HCEC 1CT (cell line): ENCODE measurements at regions not wholly inside any gene's neighbourhood (a gene's known extent, or its start where the extent isn't known, plus 50 kb on each side); places are given as distances from the start of the nearest gene placed in this dataset.
"Not testable (repeated sequence)": the region's sequence is repeated elsewhere in the genome, so short reads cannot be mapped to it uniquely, and the experiment has no call there.

Experiments used
- DNase-seq: peaks from one replicate; pipeline ENCODE4 v3.0.0-alpha.2; 2017

DNA sequence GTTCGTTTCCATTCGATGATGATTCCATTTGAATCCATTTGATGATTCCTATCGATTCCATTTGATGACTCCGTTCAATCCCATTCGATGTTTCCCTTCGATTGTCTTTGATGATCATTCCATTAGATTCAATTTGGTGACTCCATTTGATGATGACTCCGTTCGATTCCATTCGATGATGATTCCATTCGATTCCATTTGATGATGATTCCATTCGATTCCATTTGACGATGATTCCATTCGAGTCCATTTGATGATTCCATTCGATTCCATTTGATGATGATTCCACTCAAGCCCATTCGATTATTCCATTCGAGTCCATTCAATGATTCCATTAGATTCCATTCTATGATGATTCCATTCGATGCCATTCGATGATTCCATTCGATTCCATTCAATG lies 2730.6 kb downstream of the RPIA start:
- DNase-seq, result not testable (repeated sequence)

DNA sequence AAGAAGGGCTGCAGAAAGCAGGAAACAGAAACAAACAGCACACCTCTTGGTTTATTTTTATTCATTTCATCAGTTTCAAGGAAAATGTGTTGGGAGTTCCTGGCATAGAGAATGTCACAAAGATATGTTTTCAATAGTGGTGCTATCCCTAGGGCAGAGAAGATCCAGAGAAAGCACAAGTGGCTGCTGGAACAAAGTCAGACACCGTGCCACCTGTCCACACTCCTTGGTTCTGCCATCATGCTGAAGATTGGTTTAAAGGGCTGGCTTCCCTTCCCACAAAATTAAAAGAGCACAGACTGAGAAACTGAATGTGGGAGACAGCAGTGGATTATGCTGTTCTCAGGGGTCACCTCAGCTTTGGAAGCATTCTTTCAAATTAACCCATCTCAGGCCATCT lies 2735.7 kb downstream of the RPIA start:
- DNase-seq, result not testable (repeated sequence)

DNA sequence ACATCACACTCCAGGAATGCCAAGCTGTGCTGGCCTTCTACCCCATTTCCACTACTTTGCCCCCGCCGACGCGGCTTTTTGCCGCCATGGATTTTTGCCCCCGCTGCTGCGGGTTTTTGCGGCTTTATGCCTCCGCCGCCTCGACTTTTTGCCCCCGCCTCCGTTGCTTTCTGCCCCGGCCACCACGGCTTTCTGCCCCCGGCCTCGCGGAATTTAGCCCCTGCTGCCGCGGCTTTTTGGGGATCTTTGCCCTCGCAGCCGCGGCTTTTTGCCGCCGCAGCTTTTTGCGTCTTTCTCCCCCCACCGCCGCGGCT lies 2750.4 kb downstream of the RPIA start:
- not testable (repeated sequence) for DNase-seq

DNA sequence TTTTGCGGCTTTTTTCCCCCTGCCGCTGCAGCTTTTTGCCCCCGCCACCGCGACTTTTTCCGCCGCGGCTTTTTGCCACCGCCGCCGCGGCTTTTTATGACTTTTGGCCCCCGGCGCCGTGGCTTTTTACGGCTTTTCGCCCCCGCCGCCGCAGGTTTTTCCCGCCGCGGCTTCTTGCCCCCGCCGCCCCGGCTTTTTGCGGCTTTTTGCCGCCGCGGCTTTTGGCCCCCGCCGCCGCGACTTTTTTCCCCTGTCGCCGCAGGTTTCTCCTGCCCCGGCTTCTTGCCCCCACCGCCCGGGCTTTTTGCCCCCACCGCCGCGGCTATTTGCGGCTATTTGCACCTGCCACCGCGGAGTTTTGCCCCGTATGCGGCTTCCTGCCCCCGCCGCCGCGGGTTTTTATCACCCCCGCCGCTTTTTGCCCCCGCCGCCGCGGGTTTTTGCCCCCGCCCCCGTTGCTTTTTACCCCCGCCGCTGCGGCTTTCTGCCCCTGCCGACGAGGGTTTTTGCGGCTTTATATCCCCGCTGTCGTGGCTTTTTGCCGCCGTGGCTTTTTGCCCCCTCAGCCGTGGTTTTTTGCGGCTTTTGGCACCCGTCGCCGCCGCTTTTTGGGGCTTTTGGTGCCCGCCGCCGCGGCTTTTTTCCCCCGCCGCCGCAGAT lies 2750.9 kb downstream of the RPIA start:
- DNase-seq, result no peak

DNA sequence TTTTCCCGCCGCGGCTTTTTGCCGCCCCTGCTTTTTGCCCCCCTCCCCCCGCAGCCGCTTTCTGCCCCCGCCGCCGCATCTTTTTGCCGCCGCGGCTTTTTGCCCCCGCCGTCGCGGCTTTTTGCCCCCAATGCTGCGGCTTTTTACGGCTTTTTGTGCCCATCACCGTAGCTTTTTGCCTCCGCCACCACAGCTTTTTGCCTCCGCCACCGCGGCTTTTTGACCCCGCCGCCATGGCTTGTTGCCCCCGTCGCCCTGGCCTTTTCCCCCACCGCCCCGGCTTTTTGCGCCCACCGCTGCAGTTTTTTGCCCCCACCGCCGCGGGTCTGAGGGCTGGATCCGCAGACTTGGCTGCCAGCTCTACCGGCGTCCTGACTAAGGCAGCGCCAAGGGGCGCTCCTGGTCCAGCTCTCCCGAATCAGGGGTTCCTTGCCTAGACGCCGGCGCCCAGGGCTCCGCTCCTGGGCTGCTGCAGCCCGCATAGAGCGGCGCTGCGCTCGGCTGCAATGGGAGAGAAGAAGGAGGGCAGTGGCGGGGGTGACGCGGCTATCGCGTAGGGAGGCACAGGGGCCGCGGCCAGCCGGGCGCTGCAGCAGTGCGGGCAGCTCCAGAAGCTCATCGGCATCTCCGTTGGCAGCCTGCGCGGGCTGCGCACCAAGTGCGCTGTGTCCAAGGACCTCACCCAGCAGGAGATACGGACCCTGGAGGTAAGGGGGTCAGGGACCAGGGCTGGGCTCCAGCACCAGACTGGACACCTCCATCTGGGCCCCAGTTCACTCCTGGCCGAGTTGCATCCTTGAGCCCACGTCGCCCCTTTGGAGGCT lies 2751.6 kb downstream of the RPIA start:
- not testable (repeated sequence) for DNase-seq

DNA sequence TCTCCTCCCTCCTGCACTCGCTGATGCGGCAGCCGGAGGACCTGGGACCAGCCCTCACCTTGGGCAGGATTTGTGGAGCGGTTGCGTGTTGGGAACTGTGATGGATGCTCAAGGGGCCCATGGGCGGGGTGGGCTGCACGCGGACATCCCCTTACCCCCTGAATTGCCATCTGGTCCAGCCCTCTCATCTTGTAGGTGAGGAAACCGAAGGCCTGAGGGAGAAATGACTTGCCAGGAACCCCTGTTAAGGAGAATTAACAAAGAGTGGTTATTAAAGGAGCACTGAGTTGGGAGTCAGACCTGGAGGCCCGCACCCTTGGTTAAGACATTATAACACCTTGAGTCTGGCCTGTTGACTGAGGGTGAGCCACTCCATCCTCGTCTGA lies 2752.2 kb downstream of the RPIA start:
- not testable (repeated sequence) for DNase-seq

DNA sequence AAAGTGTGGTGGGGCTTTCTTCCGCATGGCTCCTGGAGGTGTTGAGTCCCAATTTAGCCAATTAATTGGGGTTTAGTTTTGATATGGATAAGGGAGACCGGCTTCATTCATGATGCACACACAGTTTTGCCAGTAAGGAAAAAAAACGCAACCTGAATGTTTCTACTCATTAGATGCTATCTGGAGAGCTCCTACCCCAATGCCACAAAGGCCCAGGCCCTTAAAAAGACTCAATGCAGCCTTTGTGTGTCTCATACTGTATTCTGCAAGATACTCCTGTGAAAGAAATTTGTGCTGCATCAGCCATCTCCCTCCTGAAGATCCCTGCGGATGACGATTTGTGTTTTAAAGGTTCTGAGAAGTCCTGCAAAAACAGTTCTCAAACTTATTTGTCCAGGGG lies 2754.2 kb downstream of the RPIA start:
- DNase-seq, result not testable (repeated sequence)

DNA sequence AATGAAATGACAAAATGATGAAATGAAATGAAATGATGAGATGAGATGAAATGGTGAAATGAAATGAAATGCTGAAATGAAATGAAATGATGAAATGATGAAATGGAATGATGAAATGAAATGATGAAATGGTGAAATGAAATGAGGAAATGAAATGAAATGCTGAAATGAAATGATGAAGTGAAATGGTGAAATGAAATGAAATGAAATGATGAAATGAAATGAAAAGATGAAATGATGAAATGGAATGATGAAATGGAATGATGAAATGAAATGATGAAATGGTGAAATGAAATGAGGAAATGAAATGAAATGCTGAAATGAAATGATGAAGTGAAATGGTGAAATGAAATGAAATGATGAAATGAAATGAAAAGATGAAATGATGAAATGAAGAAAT lies 2755.0 kb downstream of the RPIA start:
- not testable (repeated sequence) for DNase-seq

DNA sequence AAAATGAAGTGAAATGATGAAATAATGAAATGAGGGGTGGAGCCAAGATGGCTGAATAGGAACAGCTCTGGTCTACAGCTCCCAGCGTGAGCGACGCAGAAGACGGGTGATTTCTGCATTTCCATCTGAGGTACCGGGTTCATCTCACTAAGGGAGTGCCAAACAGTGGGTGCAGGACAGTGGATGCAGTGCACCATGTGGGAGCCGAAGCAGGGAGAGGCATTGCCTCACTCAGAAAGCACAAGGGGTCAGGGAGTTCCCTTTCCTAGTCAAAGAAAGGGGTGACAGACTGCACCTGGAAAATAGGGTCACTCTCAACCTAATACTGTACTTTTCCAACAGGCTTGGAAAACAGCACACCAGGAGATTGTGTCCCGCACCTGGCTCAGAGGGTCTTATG lies 2755.4 kb downstream of the RPIA start:
- not testable (repeated sequence) for DNase-seq

DNA sequence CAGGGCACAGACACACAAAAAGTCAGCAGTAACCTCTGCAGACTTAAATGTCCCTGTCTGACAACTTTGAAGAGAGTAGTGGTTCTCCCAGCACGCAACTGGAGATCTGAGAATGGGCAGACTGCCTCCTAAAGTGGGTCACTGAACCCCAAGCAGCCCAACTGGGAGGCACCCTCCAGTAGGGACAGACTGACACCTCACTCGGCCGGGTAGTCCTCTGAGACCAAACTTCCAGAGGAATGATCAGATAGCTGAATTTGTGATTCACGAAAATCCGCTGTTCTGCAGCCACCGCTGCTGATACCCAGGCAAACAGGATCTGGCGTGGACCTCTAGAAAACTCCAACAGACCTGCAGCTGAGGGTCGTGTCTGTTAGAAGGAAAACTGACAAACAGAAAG lies 2756.0 kb downstream of the RPIA start:
- not testable (repeated sequence) for DNase-seq

DNA sequence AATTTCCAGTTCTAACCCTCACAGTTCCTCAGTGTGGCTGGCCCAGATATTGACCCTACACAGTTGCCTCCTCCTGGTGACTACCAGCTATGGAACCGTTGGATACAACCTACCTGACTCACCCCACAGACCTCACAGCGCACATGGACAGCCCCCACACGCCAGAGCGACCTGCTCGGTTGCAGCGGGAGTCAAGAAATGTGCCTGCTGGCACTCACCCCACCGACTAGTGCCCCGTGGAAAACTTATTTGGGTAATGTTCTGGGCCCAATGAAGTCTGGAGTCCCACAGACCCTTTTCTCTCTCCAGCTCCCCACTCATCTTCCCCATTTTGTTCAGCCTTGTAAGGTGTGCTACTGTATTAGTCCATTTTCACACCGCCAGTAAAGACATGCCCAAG lies 2770.8 kb downstream of the RPIA start:
- DNase-seq, result not testable (repeated sequence)

DNA sequence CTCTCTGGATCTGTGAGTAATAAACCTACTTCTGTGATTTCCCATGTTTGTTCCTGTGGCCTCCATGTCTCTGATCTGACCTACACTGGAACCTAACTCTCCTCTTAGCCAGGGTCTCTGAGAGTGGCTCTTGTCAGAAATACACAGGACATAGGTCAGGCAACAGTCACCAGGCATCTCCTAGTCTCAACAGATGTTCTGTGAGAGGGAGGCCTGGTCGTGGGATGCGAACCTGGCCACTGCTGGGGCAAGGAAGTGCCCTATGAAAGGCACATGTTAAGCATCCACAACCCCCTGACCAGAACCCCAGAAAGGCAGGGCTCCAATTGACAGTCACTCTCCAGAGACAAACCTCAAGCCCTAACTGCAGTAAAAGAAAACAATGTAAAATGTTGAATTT lies 2771.5 kb downstream of the RPIA start:
- not testable (repeated sequence) for DNase-seq

DNA sequence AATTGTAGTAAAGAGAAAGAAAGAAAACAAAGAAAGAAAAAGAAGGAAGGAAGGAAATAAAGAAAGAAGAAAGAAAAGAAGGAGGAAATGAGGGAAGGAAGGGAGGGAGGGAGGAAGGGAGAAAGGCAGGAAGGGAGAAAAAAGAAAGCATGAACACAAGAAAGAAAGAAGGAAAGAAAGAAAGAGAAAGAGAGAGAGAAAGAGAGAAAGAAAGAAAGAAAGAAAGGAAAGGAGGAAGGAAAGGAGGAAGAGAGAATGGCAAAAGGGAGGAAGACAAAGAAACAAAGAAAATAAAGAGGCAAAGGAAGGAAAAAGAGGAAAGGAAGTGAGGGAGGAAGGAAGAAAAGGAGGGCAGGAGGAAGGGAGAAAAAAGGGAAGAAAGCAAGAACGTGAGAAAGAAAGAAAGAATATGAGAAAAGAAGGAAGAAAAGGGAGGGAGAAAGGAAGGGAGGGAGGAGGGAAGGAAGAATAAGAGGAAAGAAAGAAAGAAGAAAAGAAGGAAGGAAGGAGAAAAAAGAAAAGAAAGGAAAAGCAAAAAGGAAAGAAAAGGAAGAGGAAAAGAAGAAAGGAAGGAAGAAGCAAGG lies 2775.4 kb downstream of the RPIA start:
- DNase-seq, result not testable (repeated sequence)

DNA sequence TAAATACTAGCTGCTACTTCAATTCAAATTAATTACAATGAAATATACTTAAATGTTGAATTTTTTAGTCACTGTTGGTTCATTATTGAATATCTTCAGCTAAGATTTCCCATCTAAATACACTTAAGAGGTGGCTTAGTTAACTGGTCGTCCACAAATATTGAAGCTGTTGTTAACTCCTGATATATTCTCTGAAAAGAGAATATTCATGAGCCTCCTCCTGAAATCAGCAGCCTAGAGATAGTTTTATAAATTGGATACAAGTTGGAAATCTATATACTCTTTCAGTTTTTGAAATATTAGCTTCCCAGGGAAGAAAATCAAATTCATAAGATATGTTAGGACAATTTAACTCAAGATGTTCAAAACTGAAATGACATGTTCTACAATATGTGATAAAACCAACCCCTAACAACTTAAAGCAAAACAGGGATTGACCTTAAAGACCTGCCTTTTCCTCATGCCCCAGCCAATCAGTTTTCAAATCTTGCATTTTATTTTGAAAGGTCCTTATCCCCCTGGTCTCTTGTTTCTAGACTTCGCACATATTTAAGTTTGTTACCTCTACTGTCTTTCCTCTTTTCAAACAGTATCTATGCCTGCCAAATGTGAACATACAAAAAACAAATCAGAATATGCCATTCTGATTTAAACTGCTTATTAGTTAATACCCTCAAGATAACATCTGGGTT lies 2784.9 kb downstream of the RPIA start:
- DNase-seq, result not testable (repeated sequence)

DNA sequence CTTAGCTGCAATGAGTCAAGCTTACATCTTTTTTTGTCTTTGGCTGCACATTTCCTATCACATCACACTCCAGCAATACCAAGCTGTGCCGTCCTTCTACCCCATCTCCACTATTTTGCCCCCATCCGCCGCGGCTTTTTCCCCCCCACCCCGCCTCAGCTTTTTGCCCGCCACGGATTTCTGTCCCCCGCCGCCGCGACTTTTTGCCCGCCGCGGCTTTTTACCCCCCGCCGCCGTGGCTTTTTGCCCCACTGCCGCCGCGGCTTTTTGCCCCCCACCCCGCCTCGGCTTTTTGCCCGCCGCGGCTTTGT lies 2785.4 kb downstream of the RPIA start:
- DNase-seq, result not testable (repeated sequence)

DNA sequence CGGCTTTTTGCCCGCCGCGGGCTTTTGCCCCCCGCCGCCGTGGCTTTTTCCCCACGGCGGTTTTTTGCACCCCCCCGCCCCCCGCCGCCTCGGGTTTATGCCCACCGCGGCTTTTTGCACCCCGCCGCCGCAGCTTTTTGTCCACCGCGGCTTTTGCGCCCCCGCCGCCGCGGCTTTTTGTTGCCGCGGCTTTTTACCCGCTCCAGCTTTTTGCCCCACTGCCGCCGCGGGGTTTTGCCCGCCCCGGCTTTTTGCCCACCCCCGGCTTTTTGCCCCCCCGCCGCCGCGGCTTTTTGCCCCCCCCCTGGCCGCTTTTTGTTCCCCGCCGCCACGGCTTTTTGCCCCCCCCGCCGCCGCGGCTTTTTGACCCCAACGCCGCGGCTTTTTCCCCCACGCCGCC lies 2785.8 kb downstream of the RPIA start:
- not testable (repeated sequence) for DNase-seq

DNA sequence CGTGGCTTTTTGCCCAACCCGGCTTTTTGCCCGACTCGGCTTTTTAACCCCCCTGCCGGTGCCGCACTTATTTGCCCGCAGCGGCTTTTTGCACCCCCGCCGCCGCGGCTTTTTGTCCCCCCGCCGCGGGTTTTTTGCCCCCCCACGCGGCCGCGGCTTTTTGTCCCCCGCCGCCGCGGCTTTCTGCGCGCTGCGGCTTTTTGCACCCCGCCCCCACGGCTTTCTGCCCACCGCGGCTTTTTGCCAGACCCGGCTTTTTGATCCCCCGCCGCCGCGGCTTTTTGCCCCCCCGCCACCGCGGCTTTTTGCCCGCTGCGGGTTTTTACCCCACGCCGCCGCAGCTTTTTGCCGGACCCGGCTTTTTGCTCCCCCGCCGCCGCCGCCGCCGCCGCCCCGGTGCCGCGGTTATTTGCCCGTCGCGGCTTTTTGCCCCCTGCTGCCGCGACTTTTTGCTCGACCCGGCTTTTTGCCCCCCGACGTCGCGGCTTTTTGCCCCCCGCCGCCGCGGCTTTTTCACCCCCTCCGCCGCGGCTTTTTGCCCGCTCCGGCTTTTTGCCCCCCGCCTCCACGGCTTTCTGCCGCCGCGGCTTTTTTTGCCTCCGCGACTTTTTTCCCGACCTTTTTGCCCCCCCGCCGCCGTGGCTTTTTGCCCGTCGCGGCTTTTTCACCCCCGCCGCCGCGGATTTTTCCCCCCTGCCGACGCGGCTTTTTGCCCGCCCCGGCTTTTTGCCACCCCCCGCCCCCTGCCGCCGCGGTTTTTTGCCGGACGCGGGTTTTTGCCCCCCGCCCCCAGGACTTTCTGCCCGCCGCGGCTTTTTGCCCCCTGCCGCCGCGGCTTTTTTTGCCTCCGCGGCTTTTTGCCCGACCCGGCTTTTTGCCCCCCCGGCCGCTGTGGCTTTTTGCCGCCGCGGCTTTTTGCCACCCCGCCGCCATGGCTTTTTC lies 2786.5 kb downstream of the RPIA start:
- no peak for DNase-seq

DNA sequence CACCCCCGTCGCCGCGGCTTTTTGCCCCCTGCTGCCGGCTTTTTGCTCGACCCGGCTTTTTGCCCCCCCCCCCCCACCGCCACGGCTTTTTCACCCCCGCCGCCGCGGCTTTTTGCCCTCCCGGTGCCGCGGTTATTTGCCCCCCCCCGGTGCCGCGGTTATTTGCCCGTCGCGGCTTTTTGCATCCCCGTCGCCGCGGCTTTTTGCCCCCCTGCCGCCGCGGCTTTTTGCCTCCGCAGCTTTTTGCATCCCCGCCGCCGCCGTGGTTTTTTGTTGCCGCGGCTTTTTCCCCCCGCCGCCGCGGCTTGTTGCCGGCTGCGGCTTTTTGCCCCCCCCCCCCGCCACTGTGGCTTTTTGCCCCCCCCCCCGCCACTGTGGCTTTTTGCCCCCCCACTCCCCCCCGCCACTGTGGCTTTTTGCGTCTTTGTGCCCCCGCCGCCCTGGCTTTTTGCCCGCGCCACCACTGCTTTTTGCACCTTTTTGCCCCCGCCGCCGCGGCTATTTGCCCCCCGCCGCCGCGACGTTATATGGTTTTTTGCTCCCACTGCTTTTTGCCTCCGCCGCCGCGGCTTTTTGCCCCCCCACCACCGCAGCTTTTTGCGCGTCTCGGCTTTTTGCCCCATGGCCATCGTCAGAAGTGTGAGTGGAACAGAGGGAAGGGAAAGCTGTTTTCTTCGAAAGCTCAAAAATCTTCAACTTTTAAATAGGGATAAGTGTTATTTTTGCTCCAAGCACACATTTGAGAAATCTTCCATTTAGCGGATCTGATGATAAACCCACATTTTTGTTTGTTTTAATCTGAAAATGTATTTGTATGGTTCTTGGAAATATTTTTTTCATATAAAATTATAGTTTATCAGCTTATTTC lies 2787.6 kb downstream of the RPIA start:
- DNase-seq, result not testable (repeated sequence)

DNA sequence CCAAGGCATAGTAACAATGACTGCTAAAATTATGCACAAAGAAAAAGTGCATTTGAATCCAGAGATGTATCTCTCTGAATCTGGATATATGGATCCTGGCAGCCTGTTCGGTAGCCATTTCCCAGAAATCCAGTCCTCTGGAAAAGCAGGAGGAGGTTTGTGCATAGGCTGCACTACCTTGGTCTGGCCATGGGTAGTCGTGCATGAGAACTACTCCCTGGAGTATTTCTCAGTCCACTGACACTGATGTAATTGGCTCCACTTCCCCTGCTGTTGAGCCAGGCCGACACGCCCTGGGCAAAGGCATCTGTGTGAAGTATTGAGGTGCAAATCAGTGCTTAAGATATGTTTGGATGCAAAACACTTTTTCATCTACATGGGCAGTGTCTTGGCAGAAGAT lies 2793.8 kb downstream of the RPIA start:
- DNase-seq, result not testable (repeated sequence)

DNA sequence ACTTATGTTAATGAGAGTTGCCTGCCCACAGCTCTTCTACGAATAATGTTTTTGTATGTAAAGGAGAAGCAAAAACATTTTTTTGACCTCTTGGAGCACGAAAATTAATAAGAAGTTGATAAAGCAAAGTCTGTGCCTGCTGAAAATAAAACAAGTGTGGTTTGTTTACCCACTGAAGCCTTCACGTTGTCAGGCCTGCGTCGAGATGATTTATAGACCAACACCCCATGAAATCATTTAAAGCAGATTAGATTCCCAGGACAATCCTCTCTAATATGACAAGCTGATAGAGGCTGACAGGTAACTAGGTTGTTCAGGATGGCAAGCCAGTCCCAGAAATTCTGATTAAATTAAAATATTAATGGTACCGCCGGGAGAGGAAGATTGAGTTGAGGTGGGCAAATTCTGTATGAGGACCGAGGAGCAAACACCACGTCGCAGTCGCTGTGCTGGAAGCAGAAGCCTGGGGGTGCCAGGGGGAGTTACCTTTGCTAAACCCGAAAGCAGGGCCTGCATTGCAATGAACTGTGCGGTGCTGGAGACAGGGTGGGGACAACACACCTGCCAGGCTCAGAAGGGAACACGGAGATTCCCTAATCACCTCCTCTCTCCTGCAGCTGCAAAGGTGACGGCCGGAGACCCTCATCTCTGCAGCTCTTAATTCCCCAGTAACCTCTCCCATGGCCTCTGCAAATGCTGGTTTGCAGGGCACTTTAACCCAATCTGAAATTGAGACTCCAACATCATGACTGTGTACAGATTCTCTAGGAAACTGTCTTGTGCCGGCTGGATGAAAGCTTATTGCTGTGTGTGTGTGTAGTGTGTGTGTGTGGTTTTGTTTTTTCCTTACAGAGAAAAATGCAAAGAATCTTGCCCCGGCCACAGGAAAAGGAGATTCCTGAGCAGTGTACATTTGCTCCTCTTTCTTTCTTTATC lies 2805.9 kb downstream of the RPIA start:
- DNase-seq, result not testable (repeated sequence)
